Keratinocyte (primary cell): ENCODE measurements at regions not wholly inside any gene's neighbourhood (a gene's known extent, or its start where the extent isn't known, plus 50 kb on each side); places are given as distances from the start of the nearest gene placed in this dataset.

Experiments used
- EZH2 ChIP-seq: IDR thresholded peaks from one replicate; pipeline ENCODE4 v1.6.1; 2012; ENCODE audit warnings: inconsistent platforms, mild to moderate bottlenecking, low read length, moderate library complexity
- TF ChIP-seq, protein P1 (sequence below), 3 experiments: IDR thresholded peaks in 1 of 3; conservative IDR thresholded peaks in 1 of 3; optimal IDR thresholded peaks in 1 of 3; 2 replicates in 2 of 3; 3 replicates in 1 of 3; pipeline versions ENCODE3 to v1.5.1; 2011; ENCODE audit warnings: low read length in 3 of 3, mild to moderate bottlenecking in 3 of 3, moderate library complexity in 2 of 3, control low read depth in 1 of 3, inconsistent platforms in 1 of 3; ENCODE audit not compliant: insufficient read depth in 2 of 3; ENCODE audit errors: extremely low read depth in 1 of 3

DNA sequence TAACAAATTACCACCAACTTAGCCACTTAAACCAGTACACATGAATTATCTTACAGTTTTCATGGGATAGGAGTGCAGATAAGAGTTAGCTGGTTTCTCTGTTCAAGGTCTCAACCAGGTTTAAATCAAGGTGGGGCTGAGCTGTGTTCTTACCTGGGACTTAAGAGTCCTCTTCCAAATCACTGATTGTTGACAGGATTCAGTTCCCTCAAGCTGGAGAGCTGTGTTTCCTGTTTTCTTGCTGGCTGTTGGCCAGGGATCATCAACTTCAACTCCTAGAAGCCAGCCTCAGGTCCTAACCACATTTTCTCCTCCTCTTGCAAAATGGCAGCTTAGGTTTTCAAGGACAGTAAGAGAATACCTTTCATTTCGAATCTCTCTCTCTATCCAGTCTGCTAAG lies 123.8 kb upstream of the CHRM3 start:
- TF ChIP-seq, protein P1, sequence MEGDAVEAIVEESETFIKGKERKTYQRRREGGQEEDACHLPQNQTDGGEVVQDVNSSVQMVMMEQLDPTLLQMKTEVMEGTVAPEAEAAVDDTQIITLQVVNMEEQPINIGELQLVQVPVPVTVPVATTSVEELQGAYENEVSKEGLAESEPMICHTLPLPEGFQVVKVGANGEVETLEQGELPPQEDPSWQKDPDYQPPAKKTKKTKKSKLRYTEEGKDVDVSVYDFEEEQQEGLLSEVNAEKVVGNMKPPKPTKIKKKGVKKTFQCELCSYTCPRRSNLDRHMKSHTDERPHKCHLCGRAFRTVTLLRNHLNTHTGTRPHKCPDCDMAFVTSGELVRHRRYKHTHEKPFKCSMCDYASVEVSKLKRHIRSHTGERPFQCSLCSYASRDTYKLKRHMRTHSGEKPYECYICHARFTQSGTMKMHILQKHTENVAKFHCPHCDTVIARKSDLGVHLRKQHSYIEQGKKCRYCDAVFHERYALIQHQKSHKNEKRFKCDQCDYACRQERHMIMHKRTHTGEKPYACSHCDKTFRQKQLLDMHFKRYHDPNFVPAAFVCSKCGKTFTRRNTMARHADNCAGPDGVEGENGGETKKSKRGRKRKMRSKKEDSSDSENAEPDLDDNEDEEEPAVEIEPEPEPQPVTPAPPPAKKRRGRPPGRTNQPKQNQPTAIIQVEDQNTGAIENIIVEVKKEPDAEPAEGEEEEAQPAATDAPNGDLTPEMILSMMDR (optimal IDR thresholded peaks at IDR 0.05 in 1 of 3, IDR thresholded peaks at IDR 0.05 in 1 of 3, conservative IDR thresholded peaks at IDR 0.05 in 1 of 3; ENCODE audit: extremely low read depth in 1 of 3, insufficient read depth in 2 of 3, low read length in 3 of 3) = no peak
- TF ChIP-seq EZH2 = no peak
